ENCODE measurements at regions not wholly inside any gene's neighbourhood (a gene's known extent, or its start where the extent isn't known, plus 50 kb on each side); places are given as distances from the start of the nearest gene placed in this dataset.

GRCh38 chr5:125961150-125961549 lies 462.1 kb upstream of the GRAMD2B start:
- no peaks in the 10 kb centered on the region for H4K20me1 ChIP-seq (ENCODE audit: control insufficient read depth, insufficient read depth)
- DNase-seq (ENCODE audit: low read depth, low spot score) (peak; percentile 20), ATAC-seq (peak; percentile 86), FAIRE-seq (peak; percentile 93)
- H3K36me3 ChIP-seq (ENCODE audit: control insufficient read depth in 2 of 2, insufficient read depth in 2 of 2, low read length in 1 of 2), result no peaks in the 10 kb centered on the region
- H3K9me3 ChIP-seq (replicated peaks; ENCODE audit: control insufficient read depth, insufficient read depth, low read length), result no peaks in the 10 kb centered on the region; the same call in 2 of the 3 replicates
- H3K79me2 ChIP-seq (ENCODE audit: control insufficient read depth, insufficient read depth, low read length), result no peaks in the 10 kb centered on the region
- POLR2A ChIA-PET, result no interaction called here
- no peak overlapping the region for H3K4me3 ChIP-seq
- SMC1A ChIA-PET (ENCODE audit: uncharacterized antibody, unreplicated experiment), result no interaction called here
- no peak overlapping the region for H3K27ac ChIP-seq (ENCODE audit: control insufficient read depth, insufficient read depth)
- H3K9ac ChIP-seq (ENCODE audit: control insufficient read depth, insufficient read depth, low read length), result no peak overlapping the region
- no peaks in the 10 kb centered on the region for H3K4me1 ChIP-seq (ENCODE audit: control insufficient read depth, insufficient read depth, low read length)
- RAD21 ChIA-PET (ENCODE audit: unreplicated experiment), result no interaction called here
- H2AFZ ChIP-seq (ENCODE audit: control insufficient read depth, low read depth, low read length), result no peak overlapping the region
- 0% methylated on average over 1 of the region's 1 CpG for WGBS (ENCODE audit: insufficient coverage, insufficient replicate concordance, low lambda C conversion rate, missing lambda C conversion rate)
- in situ Hi-C loops (cut with MboI), result no loop called here
- CTCF ChIA-PET, result no interaction called here
- intact Hi-C loops (cut with micrococcal nuclease; ENCODE audit: unreplicated experiment), result no loop called here
- H3K4me2 ChIP-seq (ENCODE audit: control insufficient read depth, insufficient read depth), result no peak overlapping the region
- no peaks in the 10 kb centered on the region for H3K27me3 ChIP-seq (replicated peaks in 1 of 2; ENCODE audit: control insufficient read depth in 2 of 2, insufficient read depth in 2 of 2, low read length in 1 of 2)
- BruUV-seq (replicated peaks), result no TSS peak
- TF ChIP-seq CREM (IDR thresholded peaks at IDR 0.05; ENCODE audit: low read depth) (0 out of 2 replicates have a peak, but pooled peaks have one; percentile 15), MTA2 (IDR thresholded peaks at IDR 0.05; ENCODE audit: low read depth) (0 out of 2 replicates have a peak, but pooled peaks have one; percentile 31), RUNX3 (IDR thresholded peaks at IDR 0.05; ENCODE audit: low read length) (peak; percentile 97), MEF2A (IDR thresholded peaks at IDR 0.05; ENCODE audit: insufficient read depth, low read depth, low read length) (0 out of 2 replicates have a peak, but pooled peaks have one; percentile 14), CBX5 (IDR thresholded peaks at IDR 0.05; ENCODE audit: low read depth) (peak; percentile 64; the same call in 1 of the 2 replicates), BCL11A (IDR thresholded peaks at IDR 0.05; ENCODE audit: low read depth, low read length) (peak; percentile 79; the same call in 1 of the 2 replicates), CBFB (IDR thresholded peaks at IDR 0.05; ENCODE audit: low read depth) (peak; percentile 46; the same call in 1 of the 2 replicates), RAD21 (IDR thresholded peaks at IDR 0.05; ENCODE audit: insufficient read depth, low read depth, low read length) (no peak), TCF3 (IDR thresholded peaks at IDR 0.05; ENCODE audit: borderline replicate concordance, insufficient read depth, low read depth, low read length) (0 out of 2 replicates have a peak, but pooled peaks have one; percentile 49), PBX3 (IDR thresholded peaks at IDR 0.05; ENCODE audit: insufficient replicate concordance, low read depth, low read length) (no peak), IRF3 (IDR thresholded peaks at IDR 0.05) (no peak), IRF4 (IDR thresholded peaks at IDR 0.05; ENCODE audit: low read depth, low read length) (peak; percentile 90), ATF2 (IDR thresholded peaks at IDR 0.05; ENCODE audit: low read length) (peak; percentile 69; the same call in 1 of the 2 replicates), SMAD5 (IDR thresholded peaks at IDR 0.05; ENCODE audit: low read depth) (no peak), ZSCAN29 (IDR thresholded peaks at IDR 0.05) (no peak), YY1 (IDR thresholded peaks at IDR 0.05; ENCODE audit: low read depth, low read length) (0 out of 2 replicates have a peak, but pooled peaks have one; percentile 27), TCF12 (IDR thresholded peaks at IDR 0.05; ENCODE audit: low read depth, low read length) (peak; percentile 78), IKZF2 (IDR thresholded peaks at IDR 0.05) (peak in 1 of 2 experiments; percentile 49; a peak in 2 of 4 replicates), POU2F2 (IDR thresholded peaks at IDR 0.05; ENCODE audit: borderline replicate concordance, low read depth, low read length) (no peak), EED (IDR thresholded peaks at IDR 0.05; ENCODE audit: low read depth) (0 out of 2 replicates have a peak, but pooled peaks have one; percentile 29), JUNB (IDR thresholded peaks at IDR 0.05) (peak; percentile 77), RBBP5 (conservative IDR thresholded peaks at IDR 0.05) (no peak), ETV6 (conservative IDR thresholded peaks at IDR 0.05 in 1 of 2, IDR thresholded peaks at IDR 0.05 in 1 of 2; ENCODE audit: borderline replicate concordance in 1 of 2, low read depth in 1 of 2) (peak in 1 of 2 experiments; percentile 76; a peak in 2 of 4 replicates), MTA3 (IDR thresholded peaks at IDR 0.05; ENCODE audit: borderline replicate concordance, low read length) (0 out of 2 replicates have a peak, but pooled peaks have one; percentile 45), PAX5 (IDR thresholded peaks at IDR 0.05; ENCODE audit: borderline replicate concordance, low read depth, low read length) (peak; percentile 15; the same call in 1 of the 2 replicates), SP1 (IDR thresholded peaks at IDR 0.05; ENCODE audit: low read depth, low read length) (no peak)

Measured in GM12878 (cell line).